Breast epithelium (tissue), 3 donors: ENCODE measurements at regions not wholly inside any gene's neighbourhood (a gene's known extent, or its start where the extent isn't known, plus 50 kb on each side); places are given as distances from the start of the nearest gene placed in this dataset.

ENCODE experiments used
- CTCF ChIP-seq, 3 donors: fragments of 450-650 bp; IDR thresholded peaks; one replicate each; pipeline ENCODE4 v1.5.1; 2016 to 2017; ENCODE audit warnings: antibody characterized with exemption in 3 of 3, mild to moderate bottlenecking in 3 of 3, moderate library complexity in 3 of 3
- POLR2A ChIP-seq: fragments of 450-650 bp; IDR thresholded peaks from one replicate; pipeline ENCODE4 v1.6.1; 2016; ENCODE audit warnings: antibody characterized with exemption, mild to moderate bottlenecking, moderate library complexity
- POLR2AphosphoS5 ChIP-seq, 3 donors: sonication (generic); formaldehyde crosslinking; IDR thresholded peaks; one replicate each; pipeline ENCODE4 v1.6.1; 2017; ENCODE audit warnings: antibody characterized with exemption in 3 of 3

- no peak for TF ChIP-seq POLR2AphosphoS5 (IDR thresholded peaks at IDR 0.05)
- TF ChIP-seq CTCF (IDR thresholded peaks at IDR 0.05), result no peak
- TF ChIP-seq POLR2A, result no peak
These were observed 223.4 kb downstream of the PLPP3 start for GRCh38 chr1:56355918-56356317.
